Keratinocyte (primary cell): ENCODE measurements at regions not wholly inside any gene's neighbourhood (a gene's known extent, or its start where the extent isn't known, plus 50 kb on each side); places are given as distances from the start of the nearest gene placed in this dataset.

Experiments used
- DNase-seq: peaks from one replicate; pipeline ENCODE4 v3.0.0-alpha.2; 2011; ENCODE audit warnings: low read depth, missing footprints, low spot score
- FAIRE-seq: peaks from 2 replicates; lab custom pipeline; 2011; peaks lifted over from hg19 to GRCh38; lab: Jason Lieb, UNC
- H2AFZ ChIP-seq: 2 replicates; pipeline ENCODE4 v1.6.0; 2012; ENCODE audit warnings: low read length, control low read depth, inconsistent platforms; ENCODE audit not compliant: control insufficient read depth
- H3K27ac ChIP-seq: 2 replicates; pipeline ENCODE4 v1.5.1; 2011; ENCODE audit warnings: low read length; ENCODE audit not compliant: control insufficient read depth, insufficient read depth
- H3K27me3 ChIP-seq: 3 replicates; pipeline ENCODE4 v1.6.0; 2011; ENCODE audit warnings: low read length; ENCODE audit not compliant: control insufficient read depth, insufficient read depth; ENCODE audit errors: extremely low read depth
- H3K36me3 ChIP-seq, 2 experiments: 2 replicates in 1 of 2; 3 replicates in 1 of 2; pipeline ENCODE4 v1.5.1; 2011; ENCODE audit warnings: low read length in 2 of 2, mild to moderate bottlenecking in 1 of 2; ENCODE audit not compliant: control insufficient read depth in 2 of 2, insufficient read depth in 2 of 2; ENCODE audit errors: extremely low read depth in 1 of 2
- H3K4me1 ChIP-seq: 3 replicates; pipeline ENCODE4 v1.5.1; 2011; ENCODE audit warnings: low read length; ENCODE audit not compliant: control insufficient read depth, insufficient read depth; ENCODE audit errors: extremely low read depth
- H3K4me2 ChIP-seq: 3 replicates; pipeline ENCODE4 v1.6.0; 2011; ENCODE audit warnings: low read depth, low read length; ENCODE audit not compliant: control insufficient read depth, insufficient read depth; ENCODE audit errors: extremely low read depth
- H3K4me3 ChIP-seq, 3 experiments: fragments of 200-600 bp in 1 of 3; sonication (generic) in 1 of 3; 2 replicates in 2 of 3; 3 replicates in 1 of 3; pipeline ENCODE4 v1.5.1; 2011 to 2016; ENCODE audit warnings: low read length in 3 of 3, mild to moderate bottlenecking in 3 of 3, control low read depth in 2 of 3, inconsistent platforms in 1 of 3, low read depth in 1 of 3, mixed read lengths in 1 of 3, mixed run types in 1 of 3, moderate library complexity in 1 of 3; ENCODE audit not compliant: control insufficient read depth in 2 of 3, insufficient read depth in 2 of 3; ENCODE audit errors: extremely low read depth in 1 of 3
- H3K79me2 ChIP-seq: 2 replicates; pipeline ENCODE4 v1.6.0; 2012; ENCODE audit warnings: low read length; ENCODE audit not compliant: control insufficient read depth, insufficient read depth
- H3K9ac ChIP-seq: 3 replicates; pipeline ENCODE4 v1.6.0; 2011; ENCODE audit warnings: low read length; ENCODE audit not compliant: control insufficient read depth, insufficient read depth; ENCODE audit errors: extremely low read depth
- H3K9me1 ChIP-seq: 3 replicates; pipeline ENCODE4 v1.6.0; 2011; ENCODE audit warnings: low read length; ENCODE audit not compliant: control insufficient read depth, insufficient read depth; ENCODE audit errors: extremely low read depth
- H3K9me3 ChIP-seq: 2 replicates; pipeline ENCODE4 v1.5.1; 2012; ENCODE audit warnings: low read depth, low read length; ENCODE audit not compliant: control insufficient read depth
- H4K20me1 ChIP-seq: 3 replicates; pipeline ENCODE4 v1.6.0; 2011; ENCODE audit warnings: low read length; ENCODE audit not compliant: control insufficient read depth, insufficient read depth; ENCODE audit errors: extremely low read depth
- EZH2 ChIP-seq: IDR thresholded peaks from one replicate; pipeline ENCODE4 v1.6.1; 2012; ENCODE audit warnings: inconsistent platforms, mild to moderate bottlenecking, low read length, moderate library complexity
- dilution Hi-C: fragments of 300-500 bp; cut with MboI; formaldehyde crosslinking; loops from one replicate; pipeline ENCODE4 v1.7.0; 2020; ENCODE audit warnings: low sequenced_read_pairs; ENCODE audit not compliant: extremely low pct_ligation_motif_present
- TF ChIP-seq, protein P1 (sequence below), 3 experiments: IDR thresholded peaks in 1 of 3; conservative IDR thresholded peaks in 1 of 3; optimal IDR thresholded peaks in 1 of 3; 2 replicates in 2 of 3; 3 replicates in 1 of 3; pipeline versions ENCODE3 to v1.5.1; 2011; ENCODE audit warnings: low read length in 3 of 3, mild to moderate bottlenecking in 3 of 3, moderate library complexity in 2 of 3, control low read depth in 1 of 3, inconsistent platforms in 1 of 3; ENCODE audit not compliant: insufficient read depth in 2 of 3; ENCODE audit errors: extremely low read depth in 1 of 3

DNA sequence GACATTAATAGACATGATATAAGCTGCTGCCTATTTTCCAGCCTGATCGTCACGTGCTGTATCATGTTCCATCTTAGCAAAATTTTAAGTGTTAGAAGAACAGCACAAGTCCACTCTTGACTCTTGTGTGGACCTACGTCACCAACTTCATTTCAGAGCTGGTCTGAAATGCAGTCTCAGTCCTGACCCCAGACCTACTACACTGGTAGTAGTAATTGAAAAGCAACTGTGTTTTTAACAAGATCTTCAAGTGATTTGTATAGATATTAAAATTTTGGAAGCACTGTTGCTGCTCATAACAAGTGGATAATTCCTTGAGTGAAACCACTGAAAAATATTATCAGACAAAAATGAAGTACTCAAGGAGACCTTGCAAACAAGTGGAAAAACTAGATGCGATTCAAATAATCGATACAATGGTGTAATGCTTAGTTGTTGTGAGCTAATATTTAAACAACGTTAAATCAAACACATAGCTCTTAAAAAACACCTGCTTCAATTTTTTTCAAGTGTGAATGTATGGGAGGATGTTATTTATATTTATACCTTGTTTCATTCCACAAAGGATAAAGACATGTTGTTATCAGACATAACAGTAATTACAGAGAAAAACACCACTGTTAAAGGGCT, 110.9 kb upstream of the JAG1 start:
- H3K9me3 ChIP-seq: no peaks in the 10 kb centered on the region
- peak overlapping the region; percentile 50 for H3K4me2 ChIP-seq
- H3K36me3 ChIP-seq: no peaks in the 10 kb centered on the region
- no peaks in the 10 kb centered on the region for H3K27me3 ChIP-seq
- H3K9me1 ChIP-seq: no peaks in the 10 kb centered on the region
- no peak overlapping the region for H3K27ac ChIP-seq
- H4K20me1 ChIP-seq: no peaks in the 10 kb centered on the region
- no peaks in the 10 kb centered on the region for H3K79me2 ChIP-seq
- peak overlapping the region; percentile 53 for H2AFZ ChIP-seq
- H3K4me1 ChIP-seq: peaks cover 12% of the 10 kb centered on the region
- TF ChIP-seq EZH2: no peak
- TF ChIP-seq, protein P1, sequence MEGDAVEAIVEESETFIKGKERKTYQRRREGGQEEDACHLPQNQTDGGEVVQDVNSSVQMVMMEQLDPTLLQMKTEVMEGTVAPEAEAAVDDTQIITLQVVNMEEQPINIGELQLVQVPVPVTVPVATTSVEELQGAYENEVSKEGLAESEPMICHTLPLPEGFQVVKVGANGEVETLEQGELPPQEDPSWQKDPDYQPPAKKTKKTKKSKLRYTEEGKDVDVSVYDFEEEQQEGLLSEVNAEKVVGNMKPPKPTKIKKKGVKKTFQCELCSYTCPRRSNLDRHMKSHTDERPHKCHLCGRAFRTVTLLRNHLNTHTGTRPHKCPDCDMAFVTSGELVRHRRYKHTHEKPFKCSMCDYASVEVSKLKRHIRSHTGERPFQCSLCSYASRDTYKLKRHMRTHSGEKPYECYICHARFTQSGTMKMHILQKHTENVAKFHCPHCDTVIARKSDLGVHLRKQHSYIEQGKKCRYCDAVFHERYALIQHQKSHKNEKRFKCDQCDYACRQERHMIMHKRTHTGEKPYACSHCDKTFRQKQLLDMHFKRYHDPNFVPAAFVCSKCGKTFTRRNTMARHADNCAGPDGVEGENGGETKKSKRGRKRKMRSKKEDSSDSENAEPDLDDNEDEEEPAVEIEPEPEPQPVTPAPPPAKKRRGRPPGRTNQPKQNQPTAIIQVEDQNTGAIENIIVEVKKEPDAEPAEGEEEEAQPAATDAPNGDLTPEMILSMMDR (optimal IDR thresholded peaks at IDR 0.05 in 1 of 3, IDR thresholded peaks at IDR 0.05 in 1 of 3, conservative IDR thresholded peaks at IDR 0.05 in 1 of 3; ENCODE audit: extremely low read depth in 1 of 3, insufficient read depth in 2 of 3, low read length in 3 of 3): no peak
- FAIRE-seq: no peak
- no peak overlapping the region for H3K4me3 ChIP-seq
- dilution Hi-C loops: no loop called here
- no peak overlapping the region for H3K9ac ChIP-seq
- no peak for DNase-seq

DNA sequence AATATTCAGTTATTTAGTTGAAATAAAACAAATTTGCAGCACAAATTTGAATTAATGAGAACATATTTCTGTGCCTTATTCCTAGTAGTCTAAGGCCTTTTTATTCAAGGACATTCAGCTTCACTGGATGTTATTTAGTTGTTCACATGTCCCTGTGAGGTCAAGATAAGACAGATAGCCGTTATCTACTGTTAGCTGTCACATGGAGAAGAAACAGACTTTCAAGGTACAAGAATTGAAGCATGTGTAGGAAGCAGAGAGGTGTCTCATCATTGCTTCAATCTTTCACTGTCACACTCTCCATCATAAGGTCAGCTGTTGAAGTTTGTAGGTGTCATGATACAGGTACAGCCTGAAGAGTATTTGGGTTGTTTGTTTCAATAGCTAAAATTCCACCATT, 112.9 kb upstream of the JAG1 start:
- Histone ChIP-seq H3K4me2 (no peak overlapping the region), H3K9ac (no peak overlapping the region), H2AFZ (no peak overlapping the region), H3K4me1 (peaks cover 21% of the 10 kb centered on the region), H3K4me3 (no peak overlapping the region), H3K9me3 (no peaks in the 10 kb centered on the region), H3K27me3 (no peaks in the 10 kb centered on the region), H3K9me1 (no peaks in the 10 kb centered on the region), H3K79me2 (no peaks in the 10 kb centered on the region), H3K36me3 (no peaks in the 10 kb centered on the region), H4K20me1 (no peaks in the 10 kb centered on the region), H3K27ac (no peak overlapping the region)
- DNase-seq (no peak), FAIRE-seq (peak; percentile 71)
- dilution Hi-C loops: no loop called here
- TF ChIP-seq EZH2: no peak
- TF ChIP-seq, protein P1 (optimal IDR thresholded peaks at IDR 0.05 in 1 of 3, IDR thresholded peaks at IDR 0.05 in 1 of 3, conservative IDR thresholded peaks at IDR 0.05 in 1 of 3; ENCODE audit: extremely low read depth in 1 of 3, insufficient read depth in 2 of 3, low read length in 3 of 3): no peak
